ENCODE measurements at regions not wholly inside any gene's neighbourhood (a gene's known extent, or its start where the extent isn't known, plus 50 kb on each side); places are given as distances from the start of the nearest gene placed in this dataset.

GRCh38 chr16:85535352-85536072 lies 77.6 kb upstream of the GSE1 start (continued):
- TF ChIP-seq ZNF281 (CRISPR knock-in tag; IDR thresholded peaks at IDR 0.05; ENCODE audit: borderline replicate concordance) (peak; percentile 100), JUND (CRISPR knock-in tag; IDR thresholded peaks at IDR 0.05) (no peak), TP53 (CRISPR knock-in tag; conservative IDR thresholded peaks at IDR 0.05) (peak; percentile 40; the same call in 1 of the 2 replicates), NKX3-1 (CRISPR knock-in tag; IDR thresholded peaks at IDR 0.05) (peak; percentile 66; the same call in 1 of the 2 replicates), ZNF224 (CRISPR knock-in tag; IDR thresholded peaks at IDR 0.05) (0 out of 2 replicates have a peak, but pooled peaks have one; percentile 27), SYNCRIP (IDR thresholded peaks at IDR 0.05; ENCODE audit: insufficient read depth, low read depth, low read length) (no peak), MLXIP (CRISPR knock-in tag; IDR thresholded peaks at IDR 0.05; ENCODE audit: borderline replicate concordance) (peak; percentile 59; the same call in 1 of the 2 replicates), ZFP62 (CRISPR knock-in tag; IDR thresholded peaks at IDR 0.05) (no peak), CEBPZ (IDR thresholded peaks at IDR 0.05; ENCODE audit: low read length) (no peak), ZNF720 (CRISPR knock-in tag; IDR thresholded peaks at IDR 0.05) (no peak), HMG20A (CRISPR knock-in tag; IDR thresholded peaks at IDR 0.05; ENCODE audit: borderline replicate concordance) (peak; percentile 95), KLF9 (CRISPR knock-in tag; IDR thresholded peaks at IDR 0.05; ENCODE audit: low read depth) (no peak), HDAC2 (CRISPR knock-in tag; IDR thresholded peaks at IDR 0.05) (peak; percentile 93), SOX6 (IDR thresholded peaks at IDR 0.05) (no peak), SOX6 (CRISPR knock-in tag; IDR thresholded peaks at IDR 0.05) (peak; percentile 92), SP140L (CRISPR knock-in tag; IDR thresholded peaks at IDR 0.05; ENCODE audit: borderline replicate concordance) (peak; percentile 93; the same call in 1 of the 2 replicates)
- TF ChIP-seq, protein P1, sequence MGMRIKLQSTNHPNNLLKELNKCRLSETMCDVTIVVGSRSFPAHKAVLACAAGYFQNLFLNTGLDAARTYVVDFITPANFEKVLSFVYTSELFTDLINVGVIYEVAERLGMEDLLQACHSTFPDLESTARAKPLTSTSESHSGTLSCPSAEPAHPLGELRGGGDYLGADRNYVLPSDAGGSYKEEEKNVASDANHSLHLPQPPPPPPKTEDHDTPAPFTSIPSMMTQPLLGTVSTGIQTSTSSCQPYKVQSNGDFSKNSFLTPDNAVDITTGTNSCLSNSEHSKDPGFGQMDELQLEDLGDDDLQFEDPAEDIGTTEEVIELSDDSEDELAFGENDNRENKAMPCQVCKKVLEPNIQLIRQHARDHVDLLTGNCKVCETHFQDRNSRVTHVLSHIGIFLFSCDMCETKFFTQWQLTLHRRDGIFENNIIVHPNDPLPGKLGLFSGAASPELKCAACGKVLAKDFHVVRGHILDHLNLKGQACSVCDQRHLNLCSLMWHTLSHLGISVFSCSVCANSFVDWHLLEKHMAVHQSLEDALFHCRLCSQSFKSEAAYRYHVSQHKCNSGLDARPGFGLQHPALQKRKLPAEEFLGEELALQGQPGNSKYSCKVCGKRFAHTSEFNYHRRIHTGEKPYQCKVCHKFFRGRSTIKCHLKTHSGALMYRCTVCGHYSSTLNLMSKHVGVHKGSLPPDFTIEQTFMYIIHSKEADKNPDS (CRISPR knock-in tag; IDR thresholded peaks at IDR 0.05), result peak; percentile 85; the same call in 1 of the 2 replicates
- TF ChIP-seq, protein P2, sequence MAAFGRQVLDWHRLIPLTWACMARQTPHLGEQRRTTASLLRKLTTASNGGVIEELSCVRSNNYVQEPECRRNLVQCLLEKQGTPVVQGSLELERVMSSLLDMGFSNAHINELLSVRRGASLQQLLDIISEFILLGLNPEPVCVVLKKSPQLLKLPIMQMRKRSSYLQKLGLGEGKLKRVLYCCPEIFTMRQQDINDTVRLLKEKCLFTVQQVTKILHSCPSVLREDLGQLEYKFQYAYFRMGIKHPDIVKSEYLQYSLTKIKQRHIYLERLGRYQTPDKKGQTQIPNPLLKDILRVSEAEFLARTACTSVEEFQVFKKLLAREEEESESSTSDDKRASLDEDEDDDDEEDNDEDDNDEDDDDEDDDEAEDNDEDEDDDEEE (CRISPR knock-in tag; IDR thresholded peaks at IDR 0.05), result peak; percentile 96
